ENCODE measurements at regions not wholly inside any gene's neighbourhood (a gene's known extent, or its start where the extent isn't known, plus 50 kb on each side); places are given as distances from the start of the nearest gene placed in this dataset.
A peak's percentile ranks its signal among the peaks of the same experiment; 100 is the strongest.

- no peak overlapping the region for H2BK120ac ChIP-seq (ENCODE audit: low read depth, low read length)
- H2AFZ ChIP-seq (ENCODE audit: low read length): no peak overlapping the region
- H3K23ac ChIP-seq (ENCODE audit: low read depth, low read length, poor library complexity): no peak overlapping the region
- H3K14ac ChIP-seq (ENCODE audit: low read length): no peak overlapping the region
- no peak overlapping the region for H4K8ac ChIP-seq (ENCODE audit: low read depth, low read length)
- no peaks in the 10 kb centered on the region for H3K79me1 ChIP-seq (ENCODE audit: low read depth, low read length)
- no peak overlapping the region for H3K4ac ChIP-seq (ENCODE audit: low read length)
- no peak overlapping the region for H3K4me2 ChIP-seq (ENCODE audit: insufficient read depth, low read length, poor library complexity, severe bottlenecking)
- no peak overlapping the region for H2BK12ac ChIP-seq (ENCODE audit: low read length)
- no peak overlapping the region for H4K91ac ChIP-seq (ENCODE audit: low read depth, low read length, poor library complexity)
- no peak overlapping the region for H3K4me3 ChIP-seq (ENCODE audit: low read length in 2 of 2)
- no peak overlapping the region for H3K9ac ChIP-seq (ENCODE audit: low read depth, low read length, poor library complexity)
- H3K27me3 ChIP-seq (ENCODE audit: control insufficient read depth in 3 of 3, insufficient read depth in 3 of 3, low read depth in 1 of 3, low read length in 3 of 3): peaks cover 0 to 24% (median 19%) of the 10 kb centered on the region in 3 experiments
- H3K27ac ChIP-seq (replicated peaks; ENCODE audit: low read length): no peak overlapping the region
- no peaks in the 10 kb centered on the region for H3K36me3 ChIP-seq (replicated peaks in 1 of 2; ENCODE audit: control insufficient read depth in 2 of 2, insufficient read depth in 2 of 2, low read length in 2 of 2)
- H3K4me1 ChIP-seq (ENCODE audit: control insufficient read depth in 2 of 2, insufficient read depth in 1 of 2, low read depth in 1 of 2, low read length in 2 of 2): peaks cover 0 to 15% of the 10 kb centered on the region in 2 donors
- no peak for DNase-seq (ENCODE audit: low spot score)
- no peak overlapping the region for H2BK5ac ChIP-seq (ENCODE audit: low read length)
- H3K9me3 ChIP-seq (replicated peaks in 1 of 2; ENCODE audit: control insufficient read depth in 2 of 2, insufficient read depth in 1 of 2, low read depth in 1 of 2, low read length in 2 of 2): no peaks in the 10 kb centered on the region
- no peak overlapping the region for H3K18ac ChIP-seq (ENCODE audit: low read length)
- H2AK5ac ChIP-seq (ENCODE audit: low read depth, low read length): no peak overlapping the region
- no peak overlapping the region for H2BK15ac ChIP-seq (ENCODE audit: low read length)
Observed at GRCh38 chrX:68919707-68920106, 90.9 kb downstream of the EFNB1 start.

DNA sequence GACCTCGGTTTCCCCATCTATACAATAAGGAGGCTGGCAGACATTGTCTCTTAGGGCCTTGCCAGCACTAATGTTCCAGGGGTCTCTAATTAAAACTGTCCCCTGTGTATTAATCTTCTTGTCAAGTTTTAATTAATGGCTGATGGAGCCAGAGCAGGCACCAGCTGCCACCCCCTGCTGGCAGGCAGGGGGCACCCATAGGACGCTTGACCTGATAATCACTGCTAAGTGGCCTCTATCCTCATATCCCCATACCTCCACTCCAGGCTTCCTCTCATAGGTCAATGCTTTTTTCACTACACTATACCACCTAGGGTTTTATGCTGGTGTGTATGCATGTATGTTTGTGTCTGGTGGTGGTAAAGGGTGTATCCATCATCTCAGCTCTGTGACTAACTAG, 89.4 kb downstream of the EFNB1 start:
- no CpG with 5 or more reads among the region's 2 CpGs for WGBS, 2 donors (ENCODE audit: extremely low coverage in 2 of 2, insufficient read length in 2 of 2, insufficient replicate concordance in 1 of 2)
- H3K27ac ChIP-seq (replicated peaks; ENCODE audit: low read length): no peak overlapping the region

GRCh38 chrX:68917799-68918198, 89.0 kb downstream of the EFNB1 start:
- H3K4me2 ChIP-seq (ENCODE audit: insufficient read depth, low read length, poor library complexity, severe bottlenecking): peak overlapping the region; percentile 11
- H2AFZ ChIP-seq (ENCODE audit: low read length): no peak overlapping the region
- H3K4me1 ChIP-seq (ENCODE audit: control insufficient read depth in 2 of 2, insufficient read depth in 1 of 2, low read depth in 1 of 2, low read length in 2 of 2): peaks cover 0 to 25% of the 10 kb centered on the region in 2 donors
- H3K27ac ChIP-seq (replicated peaks; ENCODE audit: low read length): no peak overlapping the region
- no peak overlapping the region for H2BK12ac ChIP-seq (ENCODE audit: low read length)
- H2BK15ac ChIP-seq (ENCODE audit: low read length): no peak overlapping the region
- H3K9ac ChIP-seq (ENCODE audit: low read depth, low read length, poor library complexity): no peak overlapping the region
- no peak overlapping the region for H4K91ac ChIP-seq (ENCODE audit: low read depth, low read length, poor library complexity)
- H3K79me1 ChIP-seq (ENCODE audit: low read depth, low read length): no peaks in the 10 kb centered on the region
- no peak overlapping the region for H3K23ac ChIP-seq (ENCODE audit: low read depth, low read length, poor library complexity)
- H2BK120ac ChIP-seq (ENCODE audit: low read depth, low read length): no peak overlapping the region
- H4K8ac ChIP-seq (ENCODE audit: low read depth, low read length): no peak overlapping the region
- H3K4me3 ChIP-seq (ENCODE audit: low read length in 2 of 2): no peak overlapping the region
- H3K9me3 ChIP-seq (replicated peaks in 1 of 2; ENCODE audit: control insufficient read depth in 2 of 2, insufficient read depth in 1 of 2, low read depth in 1 of 2, low read length in 2 of 2): no peaks in the 10 kb centered on the region
- no peak overlapping the region for H3K4ac ChIP-seq (ENCODE audit: low read length)
- no peaks in the 10 kb centered on the region for H3K36me3 ChIP-seq (replicated peaks in 1 of 2; ENCODE audit: control insufficient read depth in 2 of 2, insufficient read depth in 2 of 2, low read length in 2 of 2)
- no peak overlapping the region for H2BK5ac ChIP-seq (ENCODE audit: low read length)
- peak; percentile 26 for DNase-seq (ENCODE audit: low spot score)
- no peak overlapping the region for H3K18ac ChIP-seq (ENCODE audit: low read length)
- no peak overlapping the region for H2AK5ac ChIP-seq (ENCODE audit: low read depth, low read length)
- peaks cover 0 to 24% (median 19%) of the 10 kb centered on the region in 3 experiments for H3K27me3 ChIP-seq (ENCODE audit: control insufficient read depth in 3 of 3, insufficient read depth in 3 of 3, low read depth in 1 of 3, low read length in 3 of 3)
- H3K14ac ChIP-seq (ENCODE audit: low read length): no peak overlapping the region

More for the DNA sequence above, 89.4 kb downstream of the EFNB1 start:
- no peak overlapping the region for H2BK5ac ChIP-seq (ENCODE audit: low read length)
- no peak overlapping the region for H3K18ac ChIP-seq (ENCODE audit: low read length)
- no peak overlapping the region for H3K4me3 ChIP-seq (ENCODE audit: low read length in 2 of 2)
- no peak overlapping the region for H2AK5ac ChIP-seq (ENCODE audit: low read depth, low read length)
- no peak overlapping the region for H4K8ac ChIP-seq (ENCODE audit: low read depth, low read length)
- H3K9ac ChIP-seq (ENCODE audit: low read depth, low read length, poor library complexity): no peak overlapping the region
- peak overlapping the region; percentile 11 for H3K4me2 ChIP-seq (ENCODE audit: insufficient read depth, low read length, poor library complexity, severe bottlenecking)
- H2BK120ac ChIP-seq (ENCODE audit: low read depth, low read length): no peak overlapping the region
- no peak overlapping the region for H3K14ac ChIP-seq (ENCODE audit: low read length)
- H3K27me3 ChIP-seq (ENCODE audit: control insufficient read depth in 3 of 3, insufficient read depth in 3 of 3, low read depth in 1 of 3, low read length in 3 of 3): peaks cover 0 to 24% (median 19%) of the 10 kb centered on the region in 3 experiments
- H4K91ac ChIP-seq (ENCODE audit: low read depth, low read length, poor library complexity): no peak overlapping the region
- H3K79me1 ChIP-seq (ENCODE audit: low read depth, low read length): no peaks in the 10 kb centered on the region
- no peaks in the 10 kb centered on the region for H3K9me3 ChIP-seq (replicated peaks in 1 of 2; ENCODE audit: control insufficient read depth in 2 of 2, insufficient read depth in 1 of 2, low read depth in 1 of 2, low read length in 2 of 2)
- no peak for DNase-seq (ENCODE audit: low spot score)
- H2BK15ac ChIP-seq (ENCODE audit: low read length): no peak overlapping the region
- H3K4me1 ChIP-seq (ENCODE audit: control insufficient read depth in 2 of 2, insufficient read depth in 1 of 2, low read depth in 1 of 2, low read length in 2 of 2): peaks cover 0 to 24% of the 10 kb centered on the region in 2 donors
- no peaks in the 10 kb centered on the region for H3K36me3 ChIP-seq (replicated peaks in 1 of 2; ENCODE audit: control insufficient read depth in 2 of 2, insufficient read depth in 2 of 2, low read length in 2 of 2)
- H3K4ac ChIP-seq (ENCODE audit: low read length): no peak overlapping the region
- no peak overlapping the region for H2BK12ac ChIP-seq (ENCODE audit: low read length)
- no peak overlapping the region for H2AFZ ChIP-seq (ENCODE audit: low read length)
- H3K23ac ChIP-seq (ENCODE audit: low read depth, low read length, poor library complexity): no peak overlapping the region

GRCh38 chrX:68916891-68917290, 88.1 kb downstream of the EFNB1 start:
- Histone ChIP-seq H3K23ac (ENCODE audit: low read depth, low read length, poor library complexity) (no peak overlapping the region), H2AFZ (ENCODE audit: low read length) (no peak overlapping the region), H2BK15ac (ENCODE audit: low read length) (no peak overlapping the region), H3K27ac (replicated peaks; ENCODE audit: low read length) (no peak overlapping the region), H3K4me3 (ENCODE audit: low read length in 2 of 2) (no peak overlapping the region), H4K91ac (ENCODE audit: low read depth, low read length, poor library complexity) (no peak overlapping the region), H4K8ac (ENCODE audit: low read depth, low read length) (no peak overlapping the region), H3K4me2 (ENCODE audit: insufficient read depth, low read length, poor library complexity, severe bottlenecking) (no peak overlapping the region), H2BK12ac (ENCODE audit: low read length) (no peak overlapping the region), H3K79me1 (ENCODE audit: low read depth, low read length) (no peaks in the 10 kb centered on the region), H3K27me3 (ENCODE audit: control insufficient read depth in 3 of 3, insufficient read depth in 3 of 3, low read depth in 1 of 3, low read length in 3 of 3) (peaks cover 0 to 24% (median 18%) of the 10 kb centered on the region in 3 experiments), H3K4me1 (ENCODE audit: control insufficient read depth in 2 of 2, insufficient read depth in 1 of 2, low read depth in 1 of 2, low read length in 2 of 2) (peaks cover 0 to 29% of the 10 kb centered on the region in 2 donors), H3K9ac (ENCODE audit: low read depth, low read length, poor library complexity) (no peak overlapping the region), H2BK120ac (ENCODE audit: low read depth, low read length) (no peak overlapping the region), H3K18ac (ENCODE audit: low read length) (peak overlapping the region; percentile 70), H2AK5ac (ENCODE audit: low read depth, low read length) (no peak overlapping the region), H3K14ac (ENCODE audit: low read length) (no peak overlapping the region), H3K36me3 (replicated peaks in 1 of 2; ENCODE audit: control insufficient read depth in 2 of 2, insufficient read depth in 2 of 2, low read length in 2 of 2) (no peaks in the 10 kb centered on the region), H3K4ac (ENCODE audit: low read length) (no peak overlapping the region), H3K9me3 (replicated peaks in 1 of 2; ENCODE audit: control insufficient read depth in 2 of 2, insufficient read depth in 1 of 2, low read depth in 1 of 2, low read length in 2 of 2) (no peaks in the 10 kb centered on the region), H2BK5ac (ENCODE audit: low read length) (no peak overlapping the region)
- WGBS, 2 donors (ENCODE audit: extremely low coverage in 2 of 2, insufficient read length in 2 of 2, insufficient replicate concordance in 1 of 2): no CpG with 5 or more reads among the region's 8 CpGs
- DNase-seq (ENCODE audit: low spot score): no peak

All from neuronal stem cell (in vitro differentiated cells).